ENCODE measurements at regions not wholly inside any gene's neighbourhood (a gene's known extent, or its start where the extent isn't known, plus 50 kb on each side); places are given as distances from the start of the nearest gene placed in this dataset.

DNA sequence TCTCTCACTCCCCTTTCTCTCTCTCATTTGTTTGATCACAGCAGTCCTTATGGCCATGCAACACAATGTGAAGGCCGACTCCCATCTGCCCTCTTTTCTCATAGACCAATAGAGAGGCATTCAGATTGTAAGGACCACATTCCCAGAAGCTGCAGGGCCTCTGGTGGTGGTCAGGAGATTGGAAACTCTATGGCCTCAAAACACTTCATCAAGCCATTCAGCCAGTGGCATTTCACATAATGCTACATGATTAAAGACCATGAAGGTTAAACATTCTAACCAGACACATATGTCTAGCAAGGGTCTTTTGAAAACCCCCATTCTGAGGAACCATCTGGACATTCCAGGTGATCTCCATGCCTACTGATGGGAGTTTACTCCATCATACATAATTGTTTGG is 769.5 kb upstream of the CXADR start:
- 79 to 92% methylated on average over 1 of the region's 1 CpG for WGBS, 2 donors
- intact Hi-C loops (cut with DNase I; ENCODE audit: low total_unique reads), result no loop called here
- TF ChIP-seq, protein P1, sequence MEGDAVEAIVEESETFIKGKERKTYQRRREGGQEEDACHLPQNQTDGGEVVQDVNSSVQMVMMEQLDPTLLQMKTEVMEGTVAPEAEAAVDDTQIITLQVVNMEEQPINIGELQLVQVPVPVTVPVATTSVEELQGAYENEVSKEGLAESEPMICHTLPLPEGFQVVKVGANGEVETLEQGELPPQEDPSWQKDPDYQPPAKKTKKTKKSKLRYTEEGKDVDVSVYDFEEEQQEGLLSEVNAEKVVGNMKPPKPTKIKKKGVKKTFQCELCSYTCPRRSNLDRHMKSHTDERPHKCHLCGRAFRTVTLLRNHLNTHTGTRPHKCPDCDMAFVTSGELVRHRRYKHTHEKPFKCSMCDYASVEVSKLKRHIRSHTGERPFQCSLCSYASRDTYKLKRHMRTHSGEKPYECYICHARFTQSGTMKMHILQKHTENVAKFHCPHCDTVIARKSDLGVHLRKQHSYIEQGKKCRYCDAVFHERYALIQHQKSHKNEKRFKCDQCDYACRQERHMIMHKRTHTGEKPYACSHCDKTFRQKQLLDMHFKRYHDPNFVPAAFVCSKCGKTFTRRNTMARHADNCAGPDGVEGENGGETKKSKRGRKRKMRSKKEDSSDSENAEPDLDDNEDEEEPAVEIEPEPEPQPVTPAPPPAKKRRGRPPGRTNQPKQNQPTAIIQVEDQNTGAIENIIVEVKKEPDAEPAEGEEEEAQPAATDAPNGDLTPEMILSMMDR (IDR thresholded peaks at IDR 0.05), result no peak
- TF ChIP-seq POLR2A (IDR thresholded peaks at IDR 0.05), result no peak
- H3K4me3 ChIP-seq (ENCODE audit: low read depth, poor library complexity, severe bottlenecking), result no peak overlapping the region
- DNase-seq (ENCODE audit: low spot score in 2 of 2), result no peak

DNA sequence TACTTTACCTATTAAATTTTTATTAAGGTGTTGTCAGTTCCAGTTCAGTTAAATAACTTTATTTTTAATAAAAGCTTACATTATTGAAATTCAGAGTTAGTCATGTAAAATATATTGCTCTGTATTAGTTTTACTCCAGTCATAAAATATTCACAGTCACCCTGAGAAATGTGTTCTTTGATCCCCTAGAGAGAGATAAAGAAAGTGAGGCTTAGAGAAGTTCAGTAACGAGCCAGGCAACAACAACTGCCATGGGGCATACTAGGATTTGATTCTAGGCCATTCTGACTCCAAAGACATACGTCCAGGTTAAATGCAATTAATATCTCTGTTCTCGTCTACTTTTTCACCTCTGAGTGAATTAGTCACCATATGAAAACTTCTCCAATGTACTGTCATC is 761.9 kb upstream of the CXADR start:
- TF ChIP-seq, protein P1 (IDR thresholded peaks at IDR 0.05), result no peak
- no peak for TF ChIP-seq POLR2A (IDR thresholded peaks at IDR 0.05)

DNA sequence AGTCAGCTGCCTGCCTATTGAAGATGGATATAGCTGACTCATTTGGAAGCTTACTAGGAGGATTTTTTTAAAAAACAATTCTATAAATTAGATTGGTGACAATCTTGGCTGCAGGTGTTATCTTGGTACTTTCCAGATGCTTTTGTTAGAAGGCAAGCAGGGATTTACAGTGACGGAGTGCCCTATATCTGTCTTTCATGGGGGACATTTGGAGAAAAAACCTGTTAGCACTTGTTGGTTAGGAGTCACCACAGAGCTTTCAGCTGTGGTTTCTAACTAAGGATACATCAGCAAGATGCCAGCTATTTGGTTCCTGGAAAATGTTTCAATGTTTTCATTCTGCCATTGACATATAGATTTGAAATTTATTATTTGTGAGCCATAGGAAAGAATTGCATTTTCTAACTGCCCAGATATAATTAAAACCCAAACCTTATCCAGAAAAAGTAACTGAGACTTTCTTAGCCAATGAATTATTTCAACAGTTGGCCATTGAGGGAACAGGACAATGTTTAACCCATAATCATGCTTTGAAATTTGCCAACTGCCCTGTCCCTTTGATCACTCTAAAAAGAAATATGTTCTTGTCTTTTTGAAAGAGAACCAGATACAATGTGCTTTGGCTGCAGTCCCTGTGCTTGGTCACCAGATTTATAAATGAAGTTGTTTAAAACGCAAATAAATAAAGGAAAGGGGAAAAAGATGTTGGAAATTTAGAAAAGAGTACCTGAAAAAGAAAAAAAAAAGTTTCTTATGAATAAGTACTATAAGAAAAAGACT is 761.0 kb upstream of the CXADR start:
- H3K4me3 ChIP-seq (ENCODE audit: low read depth, poor library complexity, severe bottlenecking), result no peak overlapping the region
- intact Hi-C loops (cut with DNase I; ENCODE audit: low total_unique reads), result no loop called here
- TF ChIP-seq POLR2A (IDR thresholded peaks at IDR 0.05), result no peak
- TF ChIP-seq, protein P1 (IDR thresholded peaks at IDR 0.05), result no peak
- DNase-seq (ENCODE audit: low spot score in 2 of 2), result no peak
- 40 to 44% methylated on average over 2 of the region's 2 CpGs for WGBS, 2 donors

More for the DNA sequence above, 761.9 kb upstream of the CXADR start:
- intact Hi-C loops (cut with DNase I; ENCODE audit: low total_unique reads), result no loop called here
- no peak for DNase-seq (ENCODE audit: low spot score in 2 of 2)
- no peak overlapping the region for H3K4me3 ChIP-seq (ENCODE audit: low read depth, poor library complexity, severe bottlenecking)
- 39 to 46% methylated on average over 3 of the region's 3 CpGs for WGBS, 2 donors

DNA sequence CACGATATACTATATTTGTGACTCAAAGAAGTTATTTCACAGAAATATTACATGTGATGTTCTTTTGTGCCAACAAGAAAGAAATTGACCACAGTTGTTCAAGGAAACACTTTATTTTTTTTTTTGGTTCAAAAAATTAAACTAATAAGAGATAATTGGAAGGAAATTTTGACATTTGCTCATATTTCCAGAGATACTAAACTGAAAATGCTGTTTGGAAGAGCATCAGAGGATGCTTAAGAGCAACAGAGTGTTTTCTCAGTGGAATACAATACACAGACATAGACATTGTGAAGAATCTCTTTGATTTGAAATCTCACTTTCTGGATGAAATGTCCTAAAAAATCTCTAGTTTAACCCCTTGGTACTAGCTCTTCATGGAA is 760.4 kb upstream of the CXADR start:
- no peak for TF ChIP-seq POLR2A (IDR thresholded peaks at IDR 0.05)
- TF ChIP-seq, protein P1 (IDR thresholded peaks at IDR 0.05), result no peak
- H3K4me3 ChIP-seq (ENCODE audit: low read depth, poor library complexity, severe bottlenecking), result no peak overlapping the region
- intact Hi-C loops (cut with DNase I; ENCODE audit: low total_unique reads), result no loop called here
- DNase-seq (ENCODE audit: low spot score in 2 of 2), result no peak
- WGBS, 2 donors, result 65 to 68% methylated on average over 1 of the region's 1 CpG

DNA sequence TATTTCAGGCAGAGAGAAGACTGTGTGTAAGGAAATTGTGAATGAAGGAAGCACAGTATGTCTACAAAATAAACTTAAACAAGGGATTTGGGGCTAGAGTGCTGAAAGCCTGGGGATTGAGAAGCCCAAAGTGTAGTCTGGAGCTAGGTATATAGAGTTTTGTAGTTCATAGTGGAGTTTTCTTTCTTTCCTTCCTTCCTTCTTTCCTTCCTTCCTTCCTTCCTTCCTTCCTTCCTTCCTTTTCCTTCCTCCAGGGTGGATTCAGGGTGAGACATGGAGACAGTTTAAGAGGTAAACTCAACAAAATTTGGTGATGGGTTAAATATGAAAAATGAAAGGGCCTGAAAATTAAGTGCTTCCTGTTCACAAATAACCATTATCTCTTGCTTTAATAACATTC is 757.8 kb upstream of the CXADR start:
- TF ChIP-seq POLR2A (IDR thresholded peaks at IDR 0.05), result no peak
- TF ChIP-seq, protein P1 (IDR thresholded peaks at IDR 0.05), result no peak
- intact Hi-C loops (cut with DNase I; ENCODE audit: low total_unique reads), result no loop called here
- no peak for DNase-seq (ENCODE audit: low spot score in 2 of 2)
- H3K4me3 ChIP-seq (ENCODE audit: low read depth, poor library complexity, severe bottlenecking), result no peak overlapping the region

DNA sequence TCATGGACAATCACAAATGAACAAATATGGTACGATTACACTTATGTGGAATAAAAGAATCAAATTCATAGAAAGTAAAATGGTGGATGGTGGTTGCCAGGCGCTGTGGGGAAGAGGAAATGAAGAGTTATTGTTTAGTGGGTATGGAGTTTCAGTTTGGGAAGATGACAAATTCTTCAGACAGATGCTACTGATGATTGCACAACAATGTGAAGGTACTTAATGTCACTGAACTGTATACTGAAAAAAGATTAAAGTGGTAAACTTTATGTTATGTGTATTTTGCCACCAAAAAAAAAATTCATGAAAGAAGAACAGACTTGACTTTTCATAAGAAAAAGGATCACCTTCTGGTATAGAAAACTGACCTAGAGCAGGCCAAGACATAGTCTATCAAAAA is 745.6 kb upstream of the CXADR start:
- intact Hi-C loops (cut with DNase I; ENCODE audit: low total_unique reads), result no loop called here
- TF ChIP-seq, protein P1 (IDR thresholded peaks at IDR 0.05), result no peak
- TF ChIP-seq POLR2A (IDR thresholded peaks at IDR 0.05), result no peak
- 97% methylated on average over 2 of the region's 2 CpGs for WGBS, 2 donors
- H3K4me3 ChIP-seq (ENCODE audit: low read depth, poor library complexity, severe bottlenecking), result no peak overlapping the region
- DNase-seq (ENCODE audit: low spot score in 2 of 2), result no peak
